ENCODE measurements at regions not wholly inside any gene's neighbourhood (a gene's known extent, or its start where the extent isn't known, plus 50 kb on each side); places are given as distances from the start of the nearest gene placed in this dataset.

DNA sequence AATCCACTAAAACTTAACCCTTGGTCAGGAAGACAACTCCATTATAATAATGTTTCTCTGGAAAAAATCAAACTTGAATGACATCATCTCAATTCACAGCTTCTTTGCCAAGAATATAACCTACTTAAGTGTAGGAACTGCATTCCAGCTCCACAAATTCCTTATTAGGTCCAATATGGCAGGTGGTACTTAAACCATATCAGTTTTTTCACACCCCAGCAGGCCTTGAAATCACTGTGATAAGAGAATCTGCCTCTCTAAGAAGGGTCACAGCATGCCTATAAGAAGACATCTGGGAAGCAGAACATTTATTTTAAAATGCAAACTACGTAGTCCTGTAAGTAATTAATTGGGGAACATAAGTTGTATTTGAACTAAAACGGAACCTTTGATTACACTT is 687.8 kb downstream of the DIAPH3 start:
- DNase-seq (ENCODE audit: low spot score) (no peak), ATAC-seq (no peak)
- no peak overlapping the region for H3K27ac Mint-ChIP-seq
- ChIA-PET POLR2A (no interaction called here), CTCF (no interaction called here)
- H3K4me3 Mint-ChIP-seq: no peak overlapping the region
- H3K4me1 Mint-ChIP-seq: peaks cover 61% of the 10 kb centered on the region
- H3K9me3 Mint-ChIP-seq: no peaks in the 10 kb centered on the region
- H3K27me3 Mint-ChIP-seq (ENCODE audit: low read depth): peaks cover 26% of the 10 kb centered on the region
- TF ChIP-seq ZNF423 (CRISPR knock-in tag; IDR thresholded peaks at IDR 0.05): no peak
- TF ChIP-seq, protein P1, sequence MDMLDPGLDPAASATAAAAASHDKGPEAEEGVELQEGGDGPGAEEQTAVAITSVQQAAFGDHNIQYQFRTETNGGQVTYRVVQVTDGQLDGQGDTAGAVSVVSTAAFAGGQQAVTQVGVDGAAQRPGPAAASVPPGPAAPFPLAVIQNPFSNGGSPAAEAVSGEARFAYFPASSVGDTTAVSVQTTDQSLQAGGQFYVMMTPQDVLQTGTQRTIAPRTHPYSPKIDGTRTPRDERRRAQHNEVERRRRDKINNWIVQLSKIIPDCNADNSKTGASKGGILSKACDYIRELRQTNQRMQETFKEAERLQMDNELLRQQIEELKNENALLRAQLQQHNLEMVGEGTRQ (CRISPR knock-in tag; IDR thresholded peaks at IDR 0.05): no peak
- no peaks in the 10 kb centered on the region for H3K36me3 Mint-ChIP-seq

DNA sequence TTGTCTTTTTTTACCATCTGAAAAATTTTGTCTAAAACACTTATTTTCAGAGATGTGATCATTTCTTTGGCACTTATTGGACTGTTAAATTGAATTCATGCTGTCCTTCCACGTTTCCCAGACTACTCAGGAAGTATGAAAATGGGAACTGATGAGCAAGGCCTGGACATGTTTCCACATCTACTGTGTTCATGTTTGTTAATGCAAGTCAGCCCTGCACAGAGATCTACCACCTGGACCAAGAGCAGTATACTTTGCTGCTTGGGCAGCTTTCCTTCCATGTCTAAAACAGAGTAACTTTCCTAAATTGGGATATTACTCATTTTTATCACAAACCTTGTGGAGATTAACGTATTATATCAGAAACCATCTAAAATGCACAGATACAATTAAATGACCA is 687.4 kb downstream of the DIAPH3 start:
- Mint-ChIP-seq H3K36me3 (no peaks in the 10 kb centered on the region), H3K4me3 (no peak overlapping the region), H3K9me3 (no peaks in the 10 kb centered on the region), H3K4me1 (peaks cover 59% of the 10 kb centered on the region), H3K27me3 (ENCODE audit: low read depth) (peaks cover 21% of the 10 kb centered on the region), H3K27ac (no peak overlapping the region)
- POLR2A ChIA-PET: no interaction called here
- TF ChIP-seq, protein P2, sequence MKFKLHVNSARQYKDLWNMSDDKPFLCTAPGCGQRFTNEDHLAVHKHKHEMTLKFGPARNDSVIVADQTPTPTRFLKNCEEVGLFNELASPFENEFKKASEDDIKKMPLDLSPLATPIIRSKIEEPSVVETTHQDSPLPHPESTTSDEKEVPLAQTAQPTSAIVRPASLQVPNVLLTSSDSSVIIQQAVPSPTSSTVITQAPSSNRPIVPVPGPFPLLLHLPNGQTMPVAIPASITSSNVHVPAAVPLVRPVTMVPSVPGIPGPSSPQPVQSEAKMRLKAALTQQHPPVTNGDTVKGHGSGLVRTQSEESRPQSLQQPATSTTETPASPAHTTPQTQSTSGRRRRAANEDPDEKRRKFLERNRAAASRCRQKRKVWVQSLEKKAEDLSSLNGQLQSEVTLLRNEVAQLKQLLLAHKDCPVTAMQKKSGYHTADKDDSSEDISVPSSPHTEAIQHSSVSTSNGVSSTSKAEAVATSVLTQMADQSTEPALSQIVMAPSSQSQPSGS (CRISPR knock-in tag; IDR thresholded peaks at IDR 0.05; ENCODE audit: borderline replicate concordance, low read depth): no peak
- TF ChIP-seq RORB (CRISPR knock-in tag; IDR thresholded peaks at IDR 0.05): no peak
- no peak for TF ChIP-seq ZNF121 (CRISPR knock-in tag; IDR thresholded peaks at IDR 0.05)
- no peak for TF ChIP-seq FOXJ3 (CRISPR knock-in tag; IDR thresholded peaks at IDR 0.05; ENCODE audit: borderline replicate concordance)
- no peak for TF ChIP-seq PRRX2 (CRISPR knock-in tag; IDR thresholded peaks at IDR 0.05)
- TF ChIP-seq, protein P3, sequence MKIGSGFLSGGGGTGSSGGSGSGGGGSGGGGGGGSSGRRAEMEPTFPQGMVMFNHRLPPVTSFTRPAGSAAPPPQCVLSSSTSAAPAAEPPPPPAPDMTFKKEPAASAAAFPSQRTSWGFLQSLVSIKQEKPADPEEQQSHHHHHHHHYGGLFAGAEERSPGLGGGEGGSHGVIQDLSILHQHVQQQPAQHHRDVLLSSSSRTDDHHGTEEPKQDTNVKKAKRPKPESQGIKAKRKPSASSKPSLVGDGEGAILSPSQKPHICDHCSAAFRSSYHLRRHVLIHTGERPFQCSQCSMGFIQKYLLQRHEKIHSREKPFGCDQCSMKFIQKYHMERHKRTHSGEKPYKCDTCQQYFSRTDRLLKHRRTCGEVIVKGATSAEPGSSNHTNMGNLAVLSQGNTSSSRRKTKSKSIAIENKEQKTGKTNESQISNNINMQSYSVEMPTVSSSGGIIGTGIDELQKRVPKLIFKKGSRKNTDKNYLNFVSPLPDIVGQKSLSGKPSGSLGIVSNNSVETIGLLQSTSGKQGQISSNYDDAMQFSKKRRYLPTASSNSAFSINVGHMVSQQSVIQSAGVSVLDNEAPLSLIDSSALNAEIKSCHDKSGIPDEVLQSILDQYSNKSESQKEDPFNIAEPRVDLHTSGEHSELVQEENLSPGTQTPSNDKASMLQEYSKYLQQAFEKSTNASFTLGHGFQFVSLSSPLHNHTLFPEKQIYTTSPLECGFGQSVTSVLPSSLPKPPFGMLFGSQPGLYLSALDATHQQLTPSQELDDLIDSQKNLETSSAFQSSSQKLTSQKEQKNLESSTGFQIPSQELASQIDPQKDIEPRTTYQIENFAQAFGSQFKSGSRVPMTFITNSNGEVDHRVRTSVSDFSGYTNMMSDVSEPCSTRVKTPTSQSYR (CRISPR knock-in tag; IDR thresholded peaks at IDR 0.05): no peak
- TF ChIP-seq, protein P4, sequence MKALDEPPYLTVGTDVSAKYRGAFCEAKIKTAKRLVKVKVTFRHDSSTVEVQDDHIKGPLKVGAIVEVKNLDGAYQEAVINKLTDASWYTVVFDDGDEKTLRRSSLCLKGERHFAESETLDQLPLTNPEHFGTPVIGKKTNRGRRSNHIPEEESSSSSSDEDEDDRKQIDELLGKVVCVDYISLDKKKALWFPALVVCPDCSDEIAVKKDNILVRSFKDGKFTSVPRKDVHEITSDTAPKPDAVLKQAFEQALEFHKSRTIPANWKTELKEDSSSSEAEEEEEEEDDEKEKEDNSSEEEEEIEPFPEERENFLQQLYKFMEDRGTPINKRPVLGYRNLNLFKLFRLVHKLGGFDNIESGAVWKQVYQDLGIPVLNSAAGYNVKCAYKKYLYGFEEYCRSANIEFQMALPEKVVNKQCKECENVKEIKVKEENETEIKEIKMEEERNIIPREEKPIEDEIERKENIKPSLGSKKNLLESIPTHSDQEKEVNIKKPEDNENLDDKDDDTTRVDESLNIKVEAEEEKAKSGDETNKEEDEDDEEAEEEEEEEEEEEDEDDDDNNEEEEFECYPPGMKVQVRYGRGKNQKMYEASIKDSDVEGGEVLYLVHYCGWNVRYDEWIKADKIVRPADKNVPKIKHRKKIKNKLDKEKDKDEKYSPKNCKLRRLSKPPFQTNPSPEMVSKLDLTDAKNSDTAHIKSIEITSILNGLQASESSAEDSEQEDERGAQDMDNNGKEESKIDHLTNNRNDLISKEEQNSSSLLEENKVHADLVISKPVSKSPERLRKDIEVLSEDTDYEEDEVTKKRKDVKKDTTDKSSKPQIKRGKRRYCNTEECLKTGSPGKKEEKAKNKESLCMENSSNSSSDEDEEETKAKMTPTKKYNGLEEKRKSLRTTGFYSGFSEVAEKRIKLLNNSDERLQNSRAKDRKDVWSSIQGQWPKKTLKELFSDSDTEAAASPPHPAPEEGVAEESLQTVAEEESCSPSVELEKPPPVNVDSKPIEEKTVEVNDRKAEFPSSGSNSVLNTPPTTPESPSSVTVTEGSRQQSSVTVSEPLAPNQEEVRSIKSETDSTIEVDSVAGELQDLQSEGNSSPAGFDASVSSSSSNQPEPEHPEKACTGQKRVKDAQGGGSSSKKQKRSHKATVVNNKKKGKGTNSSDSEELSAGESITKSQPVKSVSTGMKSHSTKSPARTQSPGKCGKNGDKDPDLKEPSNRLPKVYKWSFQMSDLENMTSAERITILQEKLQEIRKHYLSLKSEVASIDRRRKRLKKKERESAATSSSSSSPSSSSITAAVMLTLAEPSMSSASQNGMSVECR (CRISPR knock-in tag; IDR thresholded peaks at IDR 0.05; ENCODE audit: borderline replicate concordance): no peak
- TF ChIP-seq NR3C1 (CRISPR knock-in tag; conservative IDR thresholded peaks at IDR 0.05; ENCODE audit: low read depth): no peak
- no peak for TF ChIP-seq KAT7 (CRISPR knock-in tag; IDR thresholded peaks at IDR 0.05; ENCODE audit: borderline replicate concordance)
- TF ChIP-seq, protein P5, sequence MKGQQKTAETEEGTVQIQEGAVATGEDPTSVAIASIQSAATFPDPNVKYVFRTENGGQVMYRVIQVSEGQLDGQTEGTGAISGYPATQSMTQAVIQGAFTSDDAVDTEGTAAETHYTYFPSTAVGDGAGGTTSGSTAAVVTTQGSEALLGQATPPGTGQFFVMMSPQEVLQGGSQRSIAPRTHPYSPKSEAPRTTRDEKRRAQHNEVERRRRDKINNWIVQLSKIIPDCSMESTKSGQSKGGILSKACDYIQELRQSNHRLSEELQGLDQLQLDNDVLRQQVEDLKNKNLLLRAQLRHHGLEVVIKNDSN (CRISPR knock-in tag; IDR thresholded peaks at IDR 0.05): no peak
- no peak for TF ChIP-seq JUN (CRISPR knock-in tag; IDR thresholded peaks at IDR 0.05)
- TF ChIP-seq, protein P6, sequence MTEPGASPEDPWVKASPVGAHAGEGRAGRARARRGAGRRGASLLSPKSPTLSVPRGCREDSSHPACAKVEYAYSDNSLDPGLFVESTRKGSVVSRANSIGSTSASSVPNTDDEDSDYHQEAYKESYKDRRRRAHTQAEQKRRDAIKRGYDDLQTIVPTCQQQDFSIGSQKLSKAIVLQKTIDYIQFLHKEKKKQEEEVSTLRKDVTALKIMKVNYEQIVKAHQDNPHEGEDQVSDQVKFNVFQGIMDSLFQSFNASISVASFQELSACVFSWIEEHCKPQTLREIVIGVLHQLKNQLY (CRISPR knock-in tag; IDR thresholded peaks at IDR 0.05): no peak
- TF ChIP-seq ZNF671 (CRISPR knock-in tag; IDR thresholded peaks at IDR 0.05): no peak
- no peak for TF ChIP-seq IRF2 (CRISPR knock-in tag; IDR thresholded peaks at IDR 0.05; ENCODE audit: borderline replicate concordance, low read depth)
- no peak for TF ChIP-seq ZNF219 (CRISPR knock-in tag; IDR thresholded peaks at IDR 0.05; ENCODE audit: borderline replicate concordance)
- CTCF ChIA-PET: interaction anchor here (1.8 kb wide), 1 partner anchor 17 kb away, joined by 7 read pairs; no protein-coding TSS in a partner anchor
- ATAC-seq (no peak), DNase-seq (ENCODE audit: low spot score) (no peak)

Measured in WTC11 (cell line).